ENCODE measurements at regions not wholly inside any gene's neighbourhood (a gene's known extent, or its start where the extent isn't known, plus 50 kb on each side); places are given as distances from the start of the nearest gene placed in this dataset.

DNA sequence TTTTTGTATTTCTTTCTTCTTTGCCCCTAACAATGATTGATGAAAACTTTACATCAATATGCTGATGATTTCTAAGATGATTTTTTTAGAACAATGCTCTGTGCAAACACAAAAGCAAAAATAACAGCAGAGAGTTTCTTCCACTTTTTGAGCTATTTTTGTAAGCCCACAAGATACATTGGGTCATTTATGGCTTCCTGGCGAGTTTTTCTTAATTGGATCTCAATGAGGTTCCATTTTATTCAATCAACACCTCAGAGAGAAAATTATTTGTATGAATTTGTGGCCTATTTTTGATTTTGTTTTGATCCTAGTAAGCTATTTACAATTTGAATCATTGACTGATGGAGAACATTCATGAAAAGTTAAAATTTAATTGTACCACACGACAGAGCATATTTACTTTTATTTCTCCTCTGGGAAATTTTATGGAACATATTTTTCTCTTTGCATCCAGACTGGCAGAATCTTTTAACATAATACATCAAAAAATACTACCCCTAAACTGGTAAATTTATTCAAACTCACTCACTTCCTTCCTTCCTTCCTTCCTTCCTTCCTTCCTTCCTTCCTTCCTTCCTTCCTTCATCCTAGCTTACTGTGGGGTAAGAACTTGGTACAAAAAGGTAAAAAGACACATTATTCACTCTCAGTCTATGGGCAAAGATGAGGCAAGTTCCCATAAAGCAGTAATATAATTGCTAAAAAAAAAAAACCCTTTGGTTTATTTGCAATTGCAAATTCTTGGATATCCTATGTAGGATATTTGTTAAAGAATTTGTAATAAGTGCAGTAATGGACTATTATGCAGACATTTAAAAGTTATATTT lies 710.4 kb downstream of the SLC4A3 start:
- TF ChIP-seq, protein P1, sequence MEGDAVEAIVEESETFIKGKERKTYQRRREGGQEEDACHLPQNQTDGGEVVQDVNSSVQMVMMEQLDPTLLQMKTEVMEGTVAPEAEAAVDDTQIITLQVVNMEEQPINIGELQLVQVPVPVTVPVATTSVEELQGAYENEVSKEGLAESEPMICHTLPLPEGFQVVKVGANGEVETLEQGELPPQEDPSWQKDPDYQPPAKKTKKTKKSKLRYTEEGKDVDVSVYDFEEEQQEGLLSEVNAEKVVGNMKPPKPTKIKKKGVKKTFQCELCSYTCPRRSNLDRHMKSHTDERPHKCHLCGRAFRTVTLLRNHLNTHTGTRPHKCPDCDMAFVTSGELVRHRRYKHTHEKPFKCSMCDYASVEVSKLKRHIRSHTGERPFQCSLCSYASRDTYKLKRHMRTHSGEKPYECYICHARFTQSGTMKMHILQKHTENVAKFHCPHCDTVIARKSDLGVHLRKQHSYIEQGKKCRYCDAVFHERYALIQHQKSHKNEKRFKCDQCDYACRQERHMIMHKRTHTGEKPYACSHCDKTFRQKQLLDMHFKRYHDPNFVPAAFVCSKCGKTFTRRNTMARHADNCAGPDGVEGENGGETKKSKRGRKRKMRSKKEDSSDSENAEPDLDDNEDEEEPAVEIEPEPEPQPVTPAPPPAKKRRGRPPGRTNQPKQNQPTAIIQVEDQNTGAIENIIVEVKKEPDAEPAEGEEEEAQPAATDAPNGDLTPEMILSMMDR (IDR thresholded peaks at IDR 0.05; ENCODE audit: insufficient read depth, low read depth, low read length), result no peak
- TF ChIP-seq EZH2 (IDR thresholded peaks at IDR 0.05; ENCODE audit: insufficient read depth, low read length), result no peak
